SK-N-MC (cell line): ENCODE measurements at regions not wholly inside any gene's neighbourhood (a gene's known extent, or its start where the extent isn't known, plus 50 kb on each side); places are given as distances from the start of the nearest gene placed in this dataset.

ENCODE experiments used
- EZH2 ChIP-seq: fragments of 200-600 bp; sonication (generic); IDR thresholded peaks from one replicate; pipeline ENCODE4 v1.6.1; 2017; ENCODE audit warnings: antibody characterized with exemption
- POLR2AphosphoS5 ChIP-seq: IDR thresholded peaks from 2 replicates; pipeline ENCODE4 v1.6.1; 2012; ENCODE audit warnings: mild to moderate bottlenecking, low read depth, low read length, borderline replicate concordance

GRCh38 chr5:60077292-60077691, 183.8 kb upstream of the PDE4D start:
- no peak for TF ChIP-seq POLR2AphosphoS5
- TF ChIP-seq EZH2 = no peak
